ENCODE measurements at regions not wholly inside any gene's neighbourhood (a gene's known extent, or its start where the extent isn't known, plus 50 kb on each side); places are given as distances from the start of the nearest gene placed in this dataset.

DNA sequence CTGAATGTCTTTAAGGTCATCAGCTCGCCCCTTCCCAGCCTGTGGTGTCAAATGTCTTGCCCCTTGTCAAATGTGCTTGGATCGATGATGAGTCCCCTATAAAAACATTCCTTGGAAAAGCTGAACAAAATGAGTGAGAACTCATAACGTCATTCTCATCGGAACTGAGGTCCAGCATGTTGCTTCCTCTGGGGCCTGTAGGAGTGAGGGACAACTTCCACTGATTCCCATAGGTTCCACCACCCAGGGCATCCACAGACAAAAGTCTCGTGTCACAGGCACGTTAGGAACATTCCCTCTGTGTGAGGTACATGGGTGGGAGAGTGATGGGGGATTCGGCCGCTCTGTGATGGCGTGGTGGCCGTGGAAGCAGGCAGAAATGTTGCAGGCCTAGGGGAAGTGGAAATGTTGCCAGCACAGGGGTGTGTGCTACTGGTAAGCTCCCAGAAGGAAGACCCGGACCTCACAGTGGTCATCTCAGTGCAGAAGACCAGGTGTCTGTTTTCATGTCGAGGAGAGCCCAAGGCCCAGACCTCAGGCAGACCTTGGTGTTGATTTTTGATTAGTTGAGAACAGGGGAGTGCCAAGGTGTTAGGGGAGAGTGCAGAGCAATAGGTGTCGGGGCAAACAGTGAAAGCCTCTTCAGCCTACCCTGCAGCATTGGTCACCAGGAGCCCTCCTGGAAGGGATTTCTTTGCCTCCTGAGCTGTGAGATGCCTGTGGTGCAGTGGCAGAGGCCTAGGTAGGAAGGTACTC lies 96.8 kb downstream of the SNRPN start:
- TF ChIP-seq, protein P1, sequence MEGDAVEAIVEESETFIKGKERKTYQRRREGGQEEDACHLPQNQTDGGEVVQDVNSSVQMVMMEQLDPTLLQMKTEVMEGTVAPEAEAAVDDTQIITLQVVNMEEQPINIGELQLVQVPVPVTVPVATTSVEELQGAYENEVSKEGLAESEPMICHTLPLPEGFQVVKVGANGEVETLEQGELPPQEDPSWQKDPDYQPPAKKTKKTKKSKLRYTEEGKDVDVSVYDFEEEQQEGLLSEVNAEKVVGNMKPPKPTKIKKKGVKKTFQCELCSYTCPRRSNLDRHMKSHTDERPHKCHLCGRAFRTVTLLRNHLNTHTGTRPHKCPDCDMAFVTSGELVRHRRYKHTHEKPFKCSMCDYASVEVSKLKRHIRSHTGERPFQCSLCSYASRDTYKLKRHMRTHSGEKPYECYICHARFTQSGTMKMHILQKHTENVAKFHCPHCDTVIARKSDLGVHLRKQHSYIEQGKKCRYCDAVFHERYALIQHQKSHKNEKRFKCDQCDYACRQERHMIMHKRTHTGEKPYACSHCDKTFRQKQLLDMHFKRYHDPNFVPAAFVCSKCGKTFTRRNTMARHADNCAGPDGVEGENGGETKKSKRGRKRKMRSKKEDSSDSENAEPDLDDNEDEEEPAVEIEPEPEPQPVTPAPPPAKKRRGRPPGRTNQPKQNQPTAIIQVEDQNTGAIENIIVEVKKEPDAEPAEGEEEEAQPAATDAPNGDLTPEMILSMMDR (IDR thresholded peaks at IDR 0.05) = no peak
- no peak for TF ChIP-seq POLR2A (IDR thresholded peaks at IDR 0.05)

All from right lobe of liver (tissue), 4 donors.